Psoas muscle (tissue), 7 donors: ENCODE measurements at regions not wholly inside any gene's neighbourhood (a gene's known extent, or its start where the extent isn't known, plus 50 kb on each side); places are given as distances from the start of the nearest gene placed in this dataset.

Source experiments
- ATAC-seq, 4 donors: fragments of 200-7000 bp; cut with Tn5 transposase; one replicate each; pipeline ENCODE4 v1.9.1; 2020; ENCODE audit warnings: moderate library complexity in 3 of 4, mild to moderate bottlenecking in 2 of 4
- DNase-seq, 2 donors: peaks; one replicate each; pipeline ENCODE4 v3.0.0-alpha.2; 2020
- H3K27ac ChIP-seq: fragments of 200-600 bp; one replicate; pipeline ENCODE4 v1.8.0; 2022
- H3K27me3 ChIP-seq, 3 donors: fragments of 200-600 bp in 1 of 3; one replicate each; pipeline versions ENCODE4 v1.6.1 to v1.8.0; 2013 to 2022; ENCODE audit warnings: low read length in 2 of 3, mild to moderate bottlenecking in 2 of 3, moderate library complexity in 1 of 3; ENCODE audit not compliant: insufficient read depth in 3 of 3
- H3K36me3 ChIP-seq, 2 donors: fragments of 200-600 bp in 1 of 2; one replicate each; pipeline versions ENCODE4 v1.6.1 to v1.8.0; 2013 to 2022; ENCODE audit warnings: low read depth in 1 of 2, mild to moderate bottlenecking in 1 of 2, moderate library complexity in 1 of 2; ENCODE audit not compliant: insufficient read depth in 1 of 2
- H3K4me1 ChIP-seq: fragments of 200-600 bp; one replicate; pipeline ENCODE4 v1.8.0; 2022
- H3K4me3 ChIP-seq: fragments of 200-600 bp; one replicate; pipeline ENCODE4 v1.8.0; 2022; ENCODE audit warnings: mild to moderate bottlenecking
- H3K9me3 ChIP-seq: fragments of 200-600 bp; one replicate; pipeline ENCODE4 v1.8.0; 2022
- CTCF ChIP-seq: fragments of 200-600 bp; IDR thresholded peaks from one replicate; pipeline ENCODE4 v1.8.0; 2022; ENCODE audit warnings: antibody characterized with exemption
- WGBS, 3 donors: extraction: QIAGEN DNeasy Blood & Tissue Kit; methylation state at CpG; one replicate each; pipeline versions ENCODE4 v1.1.6 to v1.1.7; 2013; 5-methylcytosine and 5-hydroxymethylcytosine counted together
- intact Hi-C, 2 donors: fragments of 100-400 bp; cut with DNase I; formaldehyde crosslinking; loops; one replicate each; pipeline versions ENCODE4 v1.11.0 to v1.14.2; 2022
- donor health status: healthy with polysubstance abuse.
- donor health status: DM: no; HTN: no; CAD: no; lungs with moderate emphysema.
- donor health status: Bipolar disorder and iron deficiency.
- donor health status: healthy.
- donor health status: DM: yes; HTN: yes; CAD: no.
- donor health status: DM: no; HTN: no; CAD: no.
- donor health status: DM: yes; HTN: yes; CAD: no.

GRCh38 chr5:17816944-17817343 is 182.7 kb downstream of the TAF11L14 start:
- intact Hi-C loops = no loop called here
- ATAC-seq (no peak), DNase-seq (no peak)
- TF ChIP-seq CTCF = no peak
- H3K36me3 ChIP-seq = no peaks in the 10 kb centered on the region
- H3K27me3 ChIP-seq = no peaks in the 10 kb centered on the region
- no peaks in the 10 kb centered on the region for H3K4me1 ChIP-seq
- H3K27ac ChIP-seq = no peak overlapping the region
- H3K4me3 ChIP-seq = no peak overlapping the region
- WGBS, 3 donors = 65 to 75% (median 70%) methylated on average over 2 of the region's 2 CpGs
- no peaks in the 10 kb centered on the region for H3K9me3 ChIP-seq

GRCh38 chr5:17817990-17818389 is 183.7 kb downstream of the TAF11L14 start:
- no peak for TF ChIP-seq CTCF
- Histone ChIP-seq H3K36me3 (no peaks in the 10 kb centered on the region), H3K27me3 (no peaks in the 10 kb centered on the region), H3K4me3 (no peak overlapping the region), H3K9me3 (no peaks in the 10 kb centered on the region), H3K4me1 (no peaks in the 10 kb centered on the region), H3K27ac (no peak overlapping the region)
- intact Hi-C loops = no loop called here
- ATAC-seq = no peak
- DNase-seq = no peak

GRCh38 chr5:17819783-17820182 is 185.5 kb downstream of the TAF11L14 start:
- Histone ChIP-seq H3K36me3 (no peaks in the 10 kb centered on the region), H3K9me3 (no peaks in the 10 kb centered on the region), H3K27ac (no peak overlapping the region), H3K4me1 (no peaks in the 10 kb centered on the region), H3K27me3 (no peaks in the 10 kb centered on the region), H3K4me3 (no peak overlapping the region)
- ATAC-seq = no peak
- intact Hi-C loops = no loop called here
- 79 to 86% (median 81%) methylated on average over 5 of the region's 5 CpGs for WGBS, 3 donors
- no peak for DNase-seq
- TF ChIP-seq CTCF = no peak

GRCh38 chr5:17828681-17829080 is 194.4 kb downstream of the TAF11L14 start:
- no peaks in the 10 kb centered on the region for H3K27me3 ChIP-seq
- TF ChIP-seq CTCF = no peak
- intact Hi-C loops = no loop called here
- no peak for ATAC-seq
- no peak for DNase-seq
- no peaks in the 10 kb centered on the region for H3K9me3 ChIP-seq
- H3K4me3 ChIP-seq = no peak overlapping the region
- H3K4me1 ChIP-seq = no peaks in the 10 kb centered on the region
- no peak overlapping the region for H3K27ac ChIP-seq
- H3K36me3 ChIP-seq = no peaks in the 10 kb centered on the region
- WGBS, 3 donors = 73 to 82% (median 80%) methylated on average over 2 of the region's 2 CpGs

- DNase-seq = no peak
- intact Hi-C loops = no loop called here
- Histone ChIP-seq H3K9me3 (no peaks in the 10 kb centered on the region), H3K27me3 (no peaks in the 10 kb centered on the region), H3K4me1 (no peaks in the 10 kb centered on the region), H3K27ac (no peak overlapping the region), H3K4me3 (no peak overlapping the region), H3K36me3 (no peaks in the 10 kb centered on the region)
- 77 to 88% (median 84%) methylated on average over 2 to 3 of the region's 3 CpGs for WGBS, 3 donors
- no peak for TF ChIP-seq CTCF
- no peak for ATAC-seq
Observed at GRCh38 chr5:17829456-17829855, 195.2 kb downstream of the TAF11L14 start.
